HG02798 (cell line): ENCODE measurements at regions not wholly inside any gene's neighbourhood (a gene's known extent, or its start where the extent isn't known, plus 50 kb on each side); places are given as distances from the start of the nearest gene placed in this dataset.
"Not testable (repeated sequence)": the region's sequence is repeated elsewhere in the genome, so short reads cannot be mapped to it uniquely, and the experiment has no call there.

ENCODE experiments used
- ATAC-seq: cut with Tn5 transposase; IDR thresholded peaks from one replicate; pipeline ENCODE4 v1.9.1; 2021; ENCODE audit warnings: mild to moderate bottlenecking; ENCODE audit not compliant: unreplicated experiment, poor library complexity

DNA sequence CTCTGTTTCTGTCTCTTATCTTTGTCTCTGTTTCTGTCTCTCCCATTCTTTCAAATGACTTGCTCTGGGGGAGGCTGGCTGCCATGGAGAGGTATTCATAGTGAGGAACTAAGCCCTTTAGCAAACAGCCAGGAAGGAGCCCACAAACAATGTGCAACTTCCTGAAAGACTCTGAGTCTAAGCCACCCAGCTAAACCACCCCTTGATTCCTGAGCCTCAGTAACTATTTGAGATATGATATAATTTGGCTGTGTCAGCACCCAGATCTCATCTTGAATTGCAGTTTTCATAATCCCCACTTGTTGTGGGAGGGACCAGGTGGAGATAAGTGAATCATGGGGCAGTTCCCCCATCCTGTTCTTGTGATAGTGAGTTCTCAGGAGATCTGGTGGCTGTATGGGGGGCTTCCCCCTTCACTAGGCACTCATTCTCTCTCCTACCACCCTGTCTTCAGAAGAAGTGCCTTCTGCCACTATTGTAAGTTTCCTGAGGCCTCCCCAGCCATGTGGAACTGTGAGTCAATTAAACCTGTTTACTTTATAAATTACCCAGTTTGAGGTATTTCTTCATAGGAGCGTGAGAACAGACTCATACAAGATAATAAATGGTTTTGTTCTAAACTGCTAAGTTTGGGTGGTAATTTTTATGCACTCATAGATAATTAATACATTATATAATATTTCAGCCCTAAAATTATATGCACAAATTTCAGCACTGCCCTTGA lies 121.2 kb upstream of the FOXP2 start:
- no peak for ATAC-seq

DNA sequence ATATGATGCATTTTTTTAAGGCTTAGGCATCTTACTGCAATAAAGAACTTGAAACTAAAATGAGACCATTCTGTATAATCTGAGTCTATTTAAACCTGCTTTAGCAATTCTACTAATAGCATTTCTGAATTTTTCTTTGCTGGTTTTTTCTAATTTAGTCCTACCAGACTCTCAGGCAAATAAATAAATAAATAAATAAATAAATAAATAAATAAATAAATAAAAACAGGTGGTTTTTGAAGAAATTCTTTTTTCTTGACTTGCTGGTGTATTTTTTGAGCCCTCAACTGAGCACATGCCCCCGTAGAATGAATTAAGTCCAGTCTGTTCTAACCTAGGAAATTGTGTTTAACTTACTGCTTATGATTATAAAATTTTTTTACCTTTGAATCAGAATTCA lies 134.7 kb upstream of the FOXP2 start:
- ATAC-seq = no peak

DNA sequence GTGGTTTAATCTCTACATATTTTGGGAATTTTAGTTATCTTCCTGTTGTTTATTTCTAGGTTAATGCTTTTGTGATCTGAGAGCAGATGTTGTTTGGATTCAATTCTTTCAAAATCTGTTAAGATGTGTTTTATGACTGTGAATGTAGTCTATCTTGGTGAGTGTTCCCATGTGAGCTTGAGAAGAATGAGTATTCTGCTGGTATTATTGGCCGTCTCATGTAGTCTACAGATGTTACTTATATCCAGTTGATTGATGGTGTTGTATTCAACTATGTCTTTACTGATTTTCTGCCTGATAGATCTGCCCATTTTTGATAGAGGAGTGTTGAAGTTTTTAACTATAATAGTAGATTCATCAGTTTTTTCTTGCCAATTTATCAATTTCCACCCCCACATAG lies 141.4 kb upstream of the FOXP2 start:
- ATAC-seq = no peak

DNA sequence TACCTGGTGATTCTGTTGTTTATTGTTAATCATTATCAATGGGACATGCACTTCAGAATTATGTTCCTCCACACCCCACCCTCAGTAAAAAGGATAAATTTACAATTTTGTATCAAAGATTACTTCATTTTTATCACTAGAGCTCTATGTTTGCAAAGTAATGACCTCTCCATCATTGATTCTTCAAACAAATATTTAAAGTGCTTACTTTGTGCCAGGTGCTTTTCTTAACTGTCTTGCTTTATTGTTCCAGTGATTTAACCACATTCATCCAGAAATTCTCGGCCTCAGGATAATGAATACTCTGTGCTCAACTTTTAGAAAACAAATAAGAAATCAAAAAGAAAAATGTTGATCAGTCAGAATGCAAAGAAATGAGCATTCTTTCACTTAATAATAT lies 144.9 kb upstream of the FOXP2 start:
- ATAC-seq = no peak

DNA sequence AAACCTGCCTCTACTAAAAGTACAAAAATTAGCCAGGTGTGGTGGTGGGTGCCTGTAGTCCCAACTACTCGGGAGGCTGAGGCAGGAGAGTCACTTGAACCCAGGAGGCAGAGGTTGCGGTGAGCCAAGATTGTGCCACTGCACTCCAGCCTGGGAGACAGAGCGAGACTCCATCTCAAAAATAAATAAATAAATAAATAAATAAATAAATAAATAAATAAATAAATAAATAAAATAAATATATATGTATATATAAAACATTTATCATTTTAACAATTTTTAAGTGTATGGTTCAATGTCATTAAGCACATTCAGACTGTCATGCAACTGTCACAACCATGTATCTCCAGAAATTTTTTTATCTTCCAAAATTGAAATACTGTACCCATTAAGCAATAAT lies 147.1 kb upstream of the FOXP2 start:
- not testable (repeated sequence) for ATAC-seq

DNA sequence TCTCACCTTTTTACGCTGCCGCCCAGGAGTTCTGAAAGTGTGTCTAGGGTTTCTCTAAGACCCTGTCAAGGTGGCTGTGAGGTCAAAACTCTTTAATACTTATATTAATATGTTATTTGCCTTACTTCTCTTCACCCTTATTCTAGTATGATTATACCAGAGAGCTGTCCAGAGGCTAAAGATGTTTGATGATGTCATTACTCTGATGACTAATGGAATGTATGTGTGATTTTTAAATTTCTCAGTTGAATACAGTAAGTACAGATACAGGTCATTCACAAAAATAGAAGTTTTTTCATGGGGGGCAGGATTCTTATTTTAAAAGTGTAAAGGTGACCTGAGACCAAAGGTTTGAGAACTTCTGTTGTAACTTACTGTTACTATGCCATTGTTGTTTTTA lies 150.6 kb upstream of the FOXP2 start:
- no peak for ATAC-seq

DNA sequence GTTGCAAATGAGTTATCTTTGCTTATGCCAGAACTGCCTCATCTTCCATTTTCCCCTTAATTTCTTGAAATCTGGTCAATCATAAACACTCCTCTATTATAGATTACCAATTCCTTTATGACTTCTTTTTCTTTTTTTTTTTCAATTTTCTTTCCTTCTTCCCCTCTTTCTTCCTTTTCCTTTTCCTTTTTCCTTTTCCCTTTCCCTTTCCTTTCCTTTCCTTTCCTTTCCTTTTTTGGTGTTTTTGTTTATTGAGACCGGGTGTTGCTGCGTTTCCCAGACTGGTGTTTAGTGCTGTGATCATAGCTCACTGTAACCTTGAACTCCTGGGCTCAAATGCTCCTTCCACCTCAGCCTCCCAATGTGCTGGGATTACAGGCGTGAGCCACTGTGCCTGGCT lies 151.4 kb upstream of the FOXP2 start:
- ATAC-seq = no peak

DNA sequence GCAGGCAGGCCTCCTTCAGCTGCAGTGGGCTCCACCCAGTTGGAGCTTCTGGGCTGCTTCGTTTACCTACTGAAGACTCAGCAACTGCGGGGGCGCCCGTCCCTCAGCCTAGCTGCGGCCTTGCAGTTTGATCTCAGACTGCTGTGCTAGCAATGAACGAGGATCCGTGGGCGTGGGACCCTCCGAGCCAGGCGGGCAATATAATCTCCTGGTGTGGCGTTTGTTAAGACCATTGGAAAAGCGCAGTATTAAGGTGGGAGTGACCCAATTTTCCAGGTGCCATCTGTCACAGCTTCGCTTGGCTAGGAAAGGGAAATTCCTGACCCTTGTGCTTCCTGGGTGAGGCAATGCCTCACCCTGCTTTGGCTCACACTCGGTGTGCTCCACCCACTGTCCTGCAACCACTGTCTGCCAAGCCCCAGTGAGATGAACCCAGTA lies 159.2 kb upstream of the FOXP2 start:
- ATAC-seq = no peak

DNA sequence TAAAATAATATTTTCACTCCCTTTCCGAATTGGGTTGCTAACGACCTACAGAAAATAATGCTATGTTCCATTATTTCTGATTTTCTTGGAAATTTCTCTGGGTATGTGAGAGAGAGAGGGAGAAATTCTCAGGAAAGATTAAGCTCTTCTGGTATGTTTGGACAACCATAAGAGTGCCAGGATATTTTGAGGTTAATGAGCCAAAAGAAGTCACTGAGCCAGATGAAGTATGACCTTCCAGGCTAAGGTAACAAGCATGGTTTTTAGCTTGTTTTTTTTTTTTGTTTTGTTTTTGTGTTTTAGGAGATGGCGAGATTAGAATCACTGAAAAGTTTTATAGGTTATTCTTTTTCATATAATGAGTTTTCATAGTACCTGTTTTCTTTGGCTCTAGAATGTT lies 171.0 kb upstream of the FOXP2 start:
- ATAC-seq = no peak

DNA sequence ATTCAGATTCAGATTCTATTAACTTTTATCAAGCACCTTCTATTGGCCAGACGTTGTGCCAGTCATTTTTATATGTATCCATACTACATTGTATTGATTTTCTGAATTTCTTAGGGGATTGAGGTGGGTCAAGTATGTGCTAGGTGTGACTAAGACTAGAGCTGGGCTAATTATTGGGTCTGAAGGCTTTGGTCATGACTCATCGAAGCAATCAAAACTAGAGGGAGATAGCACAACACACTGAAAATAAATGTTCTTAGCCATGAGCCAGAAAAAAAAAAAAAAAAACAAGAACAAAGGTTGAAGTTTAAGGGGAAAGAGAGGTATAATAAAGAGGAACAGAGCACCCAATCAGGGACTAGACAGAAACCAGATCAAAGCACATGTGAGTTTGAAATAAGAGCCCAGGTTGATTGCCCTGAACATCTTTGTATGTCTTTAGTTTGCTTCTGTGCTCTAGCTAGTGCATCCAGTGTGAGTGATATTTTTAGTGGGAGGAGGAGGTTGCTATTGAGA lies 171.6 kb upstream of the FOXP2 start:
- no peak for ATAC-seq

DNA sequence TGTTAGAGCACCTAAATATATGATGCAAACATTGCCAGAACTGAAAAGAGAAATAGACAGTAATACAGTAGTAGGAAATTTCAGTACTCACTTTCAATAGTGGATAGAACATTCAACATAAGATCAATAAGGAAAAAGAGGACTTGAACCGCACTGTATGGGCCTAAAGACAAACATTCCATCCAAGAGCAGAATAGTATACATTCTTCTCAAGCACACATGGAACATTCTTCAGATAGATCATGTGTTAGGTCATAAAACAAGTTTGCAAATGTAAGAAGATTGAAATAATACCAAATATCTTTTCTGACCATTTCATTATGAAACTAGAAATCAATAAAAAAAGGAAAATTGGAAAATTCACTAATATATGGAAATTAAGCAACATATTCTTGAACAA lies 185.4 kb upstream of the FOXP2 start:
- ATAC-seq = no peak

DNA sequence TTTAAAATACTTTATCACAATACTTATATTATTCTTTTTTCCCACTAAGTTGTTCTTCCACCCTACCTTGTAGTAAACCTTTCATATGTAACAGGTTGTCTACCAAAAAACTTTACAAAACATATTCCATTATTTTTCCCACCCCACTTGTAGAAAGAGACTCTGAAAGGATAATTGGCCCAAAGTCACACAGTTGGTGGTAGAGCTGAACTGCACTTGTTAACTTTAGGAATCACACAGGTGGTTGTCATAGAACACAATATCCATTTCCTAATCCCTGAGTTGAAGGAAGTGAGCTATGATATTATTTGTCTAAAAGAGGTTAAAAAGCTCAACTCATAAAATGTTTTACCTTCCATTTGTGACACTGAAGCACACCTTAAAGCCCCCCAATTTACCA lies 188.8 kb upstream of the FOXP2 start:
- no peak for ATAC-seq

DNA sequence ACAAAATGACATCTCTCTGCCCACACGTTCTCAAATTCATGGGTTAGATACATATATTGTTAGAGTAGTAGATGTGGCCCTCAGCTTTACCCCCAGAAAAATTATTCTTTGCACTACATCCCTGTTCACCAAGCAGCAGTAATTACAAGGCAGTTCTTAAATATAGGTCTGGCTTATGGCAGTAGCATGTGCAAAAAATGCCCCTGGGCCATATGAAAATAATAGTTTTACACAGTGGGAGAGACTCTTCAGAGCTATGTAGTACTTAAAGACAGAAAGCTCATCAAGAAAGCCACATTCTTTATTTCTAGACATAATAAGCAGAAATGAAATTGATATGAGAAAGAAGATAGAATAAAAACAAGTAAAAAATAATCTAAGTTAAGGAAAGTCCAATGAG lies 196.3 kb upstream of the FOXP2 start:
- no peak for ATAC-seq

DNA sequence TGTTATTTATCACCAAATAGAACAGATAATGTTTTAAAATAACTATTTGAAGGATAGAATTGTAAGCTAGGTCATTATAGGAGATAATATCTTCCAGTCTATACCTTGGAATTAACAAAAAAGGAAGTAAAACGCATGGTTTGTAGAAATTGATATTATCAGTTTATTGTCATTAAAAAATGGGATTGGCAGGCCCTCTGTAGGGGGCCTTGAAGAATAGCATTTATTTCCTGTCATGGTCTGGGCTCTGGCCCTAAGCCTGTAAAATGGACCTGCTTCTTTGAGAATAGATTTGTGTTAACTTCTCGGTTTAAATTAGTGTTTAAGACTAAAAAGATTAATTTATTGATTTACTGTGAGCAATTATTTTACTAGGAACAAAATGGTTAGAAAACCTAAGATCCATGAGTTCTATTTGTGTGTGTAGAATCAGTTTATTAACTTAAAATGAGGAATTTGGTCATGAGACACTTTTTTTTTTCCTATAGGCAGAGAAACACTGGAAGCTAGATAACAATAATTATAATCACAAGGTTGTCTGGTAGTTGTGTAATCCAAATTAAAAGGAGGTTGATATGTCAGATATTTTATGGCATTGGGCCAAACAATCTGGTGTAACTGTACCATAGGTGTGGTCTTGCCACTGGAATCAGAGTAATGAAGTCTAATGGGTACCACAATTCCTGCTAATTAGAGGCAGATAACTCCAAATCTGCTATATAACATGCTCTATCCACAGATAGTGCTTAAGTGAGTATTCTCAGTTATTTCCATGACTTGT lies 197.4 kb upstream of the FOXP2 start:
- no peak for ATAC-seq

DNA sequence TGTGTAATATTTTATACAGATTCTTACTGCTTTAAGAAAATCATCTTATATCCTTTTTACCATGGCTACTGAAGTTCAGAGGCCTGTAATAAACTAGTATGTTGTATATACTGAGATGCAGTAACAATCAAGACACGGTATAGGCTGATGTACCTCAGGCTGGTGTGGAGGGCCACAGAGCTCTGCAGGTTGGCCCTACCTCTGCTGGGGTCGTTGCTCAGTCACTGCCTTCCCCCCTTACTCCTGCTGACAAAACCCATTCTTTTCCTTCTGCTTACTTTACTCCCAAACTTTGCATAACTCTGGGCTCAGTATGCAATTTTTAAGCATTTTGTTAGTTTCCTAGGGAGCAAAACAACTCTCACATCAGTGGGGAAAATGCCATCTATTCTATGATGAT lies 200.1 kb upstream of the FOXP2 start:
- no peak for ATAC-seq

DNA sequence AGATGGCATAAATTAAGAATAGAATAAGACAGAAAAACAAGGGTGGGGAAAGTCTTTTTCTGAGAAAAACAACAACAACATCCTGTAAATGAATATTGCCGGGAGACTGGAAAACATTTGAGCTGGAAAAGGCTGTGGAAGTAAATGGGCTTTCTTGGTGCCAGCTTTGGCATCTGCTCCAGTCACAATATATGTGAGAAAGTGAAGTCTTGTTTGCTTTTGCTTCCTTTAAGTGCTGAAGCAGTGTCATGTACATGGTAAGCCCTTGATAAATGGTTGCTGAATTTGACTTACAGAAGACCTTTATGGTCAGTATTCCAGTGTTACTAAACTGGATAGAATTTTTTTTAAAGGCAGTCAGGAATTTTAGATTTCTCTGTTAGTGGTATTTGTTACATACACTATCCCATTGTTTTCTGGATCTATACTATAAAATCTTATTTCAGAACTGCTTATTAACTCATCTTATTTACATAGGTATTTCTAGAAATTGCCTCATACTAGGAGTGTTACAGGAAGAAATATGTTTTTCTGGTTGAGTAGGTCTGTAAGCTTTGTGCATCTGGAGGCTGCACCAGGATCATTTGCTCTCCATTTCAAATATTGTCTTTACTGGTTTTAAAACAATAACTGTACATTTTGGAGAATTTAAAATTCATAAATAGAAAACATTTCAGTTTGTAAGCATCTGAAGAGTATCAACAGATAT lies 201.7 kb upstream of the FOXP2 start:
- no peak for ATAC-seq

DNA sequence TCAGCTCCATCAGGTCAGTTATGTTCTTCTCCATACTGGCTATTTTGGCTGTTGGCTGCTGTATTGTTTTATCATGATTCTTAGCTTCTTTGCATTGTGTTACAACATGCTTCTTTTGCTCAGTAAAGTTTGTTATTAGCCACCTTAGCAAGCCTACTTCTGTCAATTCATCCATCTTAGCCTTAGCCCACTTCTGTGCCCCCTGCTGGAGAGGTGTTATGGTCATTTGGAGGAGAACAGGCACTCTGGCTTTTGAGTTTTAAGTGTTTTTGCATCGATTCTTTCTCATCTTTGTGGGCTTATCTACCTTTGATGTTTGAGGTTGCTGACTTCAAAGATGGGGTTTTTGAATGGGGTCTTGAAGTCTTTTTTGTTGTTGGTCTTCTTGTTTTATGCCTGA lies 204.6 kb upstream of the FOXP2 start:
- ATAC-seq = no peak

DNA sequence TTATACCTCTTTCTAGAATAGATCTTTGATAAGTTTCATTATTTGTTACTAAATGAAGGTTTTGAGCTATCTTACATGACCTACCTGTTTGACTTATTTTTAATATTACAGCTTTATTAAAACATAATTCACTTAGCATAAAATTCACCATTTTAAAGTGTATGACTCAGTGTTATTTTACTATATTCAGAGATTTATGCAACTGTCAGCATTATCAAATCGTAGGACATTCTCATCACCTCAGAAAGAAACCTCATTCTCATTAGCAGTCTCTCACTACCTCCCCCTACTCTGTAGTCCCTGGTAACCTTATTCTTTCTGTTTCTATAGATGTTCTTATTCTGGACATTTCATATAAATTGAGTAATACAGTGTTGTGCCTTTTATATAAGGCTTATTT lies 207.9 kb upstream of the FOXP2 start:
- ATAC-seq = no peak

DNA sequence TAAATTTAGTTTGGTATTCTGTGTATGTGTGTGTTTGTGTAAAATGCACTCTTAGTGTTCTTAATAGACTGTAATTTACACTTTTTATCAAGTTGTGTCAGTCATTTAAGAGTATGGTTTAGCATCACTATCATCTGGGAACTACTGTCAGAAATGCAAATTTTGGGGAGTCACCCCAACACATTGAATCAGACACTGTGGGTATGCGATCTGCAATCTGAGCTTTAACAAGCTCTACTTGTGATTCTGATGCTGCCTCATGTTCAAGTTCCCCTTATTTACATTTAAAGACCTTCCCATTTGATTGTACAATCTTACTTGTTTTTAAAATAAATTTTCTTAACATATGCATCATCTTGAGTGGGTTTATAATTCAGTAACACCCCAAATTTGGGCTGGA lies 218.1 kb upstream of the FOXP2 start:
- ATAC-seq = no peak

DNA sequence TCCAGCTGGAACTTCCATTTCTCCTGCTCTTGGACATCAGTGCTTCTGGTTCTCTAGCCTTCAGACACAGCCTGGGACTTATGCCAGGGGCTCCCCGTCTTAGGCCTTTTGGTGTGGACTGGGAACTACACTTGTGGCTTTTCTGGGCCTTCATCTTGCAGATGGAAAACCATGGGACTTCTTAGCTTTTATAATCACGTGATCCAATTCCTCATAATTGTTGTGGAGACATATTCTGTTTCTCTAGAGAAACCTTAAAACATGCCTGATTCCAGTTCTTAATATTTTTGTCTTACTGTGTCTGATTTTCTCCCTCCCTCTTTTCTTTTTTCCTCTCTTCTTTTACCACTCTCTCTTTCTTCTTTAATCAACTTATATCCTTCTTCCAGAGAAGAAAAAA lies 224.2 kb upstream of the FOXP2 start:
- no peak for ATAC-seq
